AG04450 (cell line): ENCODE measurements at regions not wholly inside any gene's neighbourhood (a gene's known extent, or its start where the extent isn't known, plus 50 kb on each side); places are given as distances from the start of the nearest gene placed in this dataset.

Source experiments
- CTCF ChIA-PET: fragments of 300-600, 350-600 bp; formaldehyde crosslinking; extraction: SDS; loops from one replicate; lab custom pipeline; 2022; ENCODE audit warnings: antibody characterized with exemption, inconsistent platforms; lab: Charles Lee
- POLR2A ChIA-PET: fragments of 350-600 bp; formaldehyde crosslinking; extraction: SDS; loops from one replicate; lab custom pipeline; 2021; ENCODE audit warnings: antibody characterized with exemption, inconsistent platforms; lab: Yijun Ruan, JAX
- DNase-seq: peaks from one replicate; pipeline ENCODE4 v3.0.0-alpha.2; 2011; ENCODE audit warnings: low read depth, low spot score
- H3K27ac ChIP-seq: one replicate; pipeline ENCODE4 v1.5.1; 2012; ENCODE audit warnings: low read depth, low read length, control low read depth
- H3K27me3 ChIP-seq: one replicate; pipeline ENCODE4 v1.6.0; 2012; ENCODE audit warnings: low read length; ENCODE audit not compliant: control insufficient read depth, insufficient read depth
- H3K4me3 ChIP-seq: 2 replicates; pipeline ENCODE4 v1.5.1; 2011; ENCODE audit warnings: mild to moderate bottlenecking, low read depth, low read length, control low read depth
- H3K9me3 ChIP-seq: 2 replicates; pipeline ENCODE4 v1.5.1; 2012; ENCODE audit warnings: low read length; ENCODE audit not compliant: control insufficient read depth, insufficient read depth
- TF ChIP-seq, protein P1 (sequence below): IDR thresholded peaks from 2 replicates; pipeline ENCODE4 v1.5.1; 2011; ENCODE audit warnings: low read depth, low read length, control low read depth, inconsistent platforms

DNA sequence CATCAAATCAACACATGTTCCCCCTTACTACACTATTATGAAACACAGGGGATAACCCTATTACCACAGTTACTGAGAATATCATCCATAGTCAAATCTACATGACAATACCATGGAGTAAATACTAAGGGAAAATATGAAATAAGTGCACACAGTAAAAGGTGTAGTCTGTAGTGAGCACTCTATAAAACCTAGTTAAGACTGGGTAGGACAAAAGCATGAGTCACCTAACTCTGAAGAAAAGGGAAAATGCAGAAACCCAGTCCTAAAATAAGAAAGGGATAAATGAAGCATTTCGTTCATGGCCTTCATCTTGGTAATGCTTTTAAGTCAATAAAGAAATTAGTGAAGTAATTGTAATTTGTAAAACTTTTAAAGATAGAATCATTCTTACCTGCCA is 65.4 kb upstream of the ACVR2A start:
- CTCF ChIA-PET, result no interaction called here
- Histone ChIP-seq H3K4me3 (no peak overlapping the region), H3K9me3 (no peaks in the 10 kb centered on the region), H3K27ac (no peak overlapping the region), H3K27me3 (no peaks in the 10 kb centered on the region)
- POLR2A ChIA-PET, result no interaction called here
- no peak for DNase-seq
- TF ChIP-seq, protein P1, sequence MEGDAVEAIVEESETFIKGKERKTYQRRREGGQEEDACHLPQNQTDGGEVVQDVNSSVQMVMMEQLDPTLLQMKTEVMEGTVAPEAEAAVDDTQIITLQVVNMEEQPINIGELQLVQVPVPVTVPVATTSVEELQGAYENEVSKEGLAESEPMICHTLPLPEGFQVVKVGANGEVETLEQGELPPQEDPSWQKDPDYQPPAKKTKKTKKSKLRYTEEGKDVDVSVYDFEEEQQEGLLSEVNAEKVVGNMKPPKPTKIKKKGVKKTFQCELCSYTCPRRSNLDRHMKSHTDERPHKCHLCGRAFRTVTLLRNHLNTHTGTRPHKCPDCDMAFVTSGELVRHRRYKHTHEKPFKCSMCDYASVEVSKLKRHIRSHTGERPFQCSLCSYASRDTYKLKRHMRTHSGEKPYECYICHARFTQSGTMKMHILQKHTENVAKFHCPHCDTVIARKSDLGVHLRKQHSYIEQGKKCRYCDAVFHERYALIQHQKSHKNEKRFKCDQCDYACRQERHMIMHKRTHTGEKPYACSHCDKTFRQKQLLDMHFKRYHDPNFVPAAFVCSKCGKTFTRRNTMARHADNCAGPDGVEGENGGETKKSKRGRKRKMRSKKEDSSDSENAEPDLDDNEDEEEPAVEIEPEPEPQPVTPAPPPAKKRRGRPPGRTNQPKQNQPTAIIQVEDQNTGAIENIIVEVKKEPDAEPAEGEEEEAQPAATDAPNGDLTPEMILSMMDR, result no peak

DNA sequence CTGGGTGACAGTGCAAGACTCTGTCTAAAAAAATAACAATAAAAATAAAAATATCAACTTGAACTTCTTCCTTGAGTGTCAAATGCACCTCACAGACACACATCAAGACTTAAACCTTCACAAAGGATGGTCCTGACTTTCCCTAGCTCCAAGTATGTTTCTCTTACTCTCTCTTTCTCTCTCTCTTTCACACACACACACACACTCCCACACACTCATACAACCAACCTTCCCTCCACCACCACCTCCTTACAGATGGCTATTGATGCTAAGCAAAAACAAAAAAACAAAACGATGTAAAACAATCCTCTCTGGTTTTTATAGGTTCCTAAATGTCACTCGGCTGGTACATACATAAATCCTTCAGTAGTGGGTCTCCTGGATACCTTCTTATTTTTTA is 67.4 kb upstream of the ACVR2A start:
- no peak overlapping the region for H3K4me3 ChIP-seq
- DNase-seq, result no peak
- H3K27me3 ChIP-seq, result no peaks in the 10 kb centered on the region
- CTCF ChIA-PET, result no interaction called here
- no peak overlapping the region for H3K27ac ChIP-seq
- no peaks in the 10 kb centered on the region for H3K9me3 ChIP-seq
- TF ChIP-seq, protein P1, result no peak
- POLR2A ChIA-PET, result interaction anchor here (0.5 kb wide), 1 partner anchor 789 kb away, joined by 4 read pairs; no protein-coding TSS in a partner anchor

DNA sequence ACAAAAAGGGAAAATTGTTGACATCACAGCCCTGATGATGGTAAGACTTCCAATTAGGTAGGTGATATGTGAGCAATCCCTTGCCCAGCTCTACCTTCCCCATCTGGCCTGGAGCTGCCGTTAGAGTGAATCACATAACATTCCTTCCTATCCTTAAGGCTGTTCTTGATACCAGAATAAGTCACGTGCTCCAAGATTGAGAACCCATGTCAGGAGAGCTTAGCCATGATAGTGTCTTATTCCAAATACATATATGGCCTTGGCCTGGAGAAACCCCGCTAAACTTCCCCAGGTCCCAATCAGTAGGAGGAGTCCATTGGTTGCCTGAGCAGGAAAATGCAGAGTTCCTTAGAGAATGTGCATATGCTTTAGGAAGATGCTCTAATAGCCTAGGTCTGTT is 70.0 kb upstream of the ACVR2A start:
- Histone ChIP-seq H3K27me3 (no peaks in the 10 kb centered on the region), H3K27ac (no peak overlapping the region), H3K4me3 (no peak overlapping the region), H3K9me3 (no peaks in the 10 kb centered on the region)
- ChIA-PET CTCF (no interaction called here), POLR2A (no interaction called here)
- TF ChIP-seq, protein P1, result no peak
- no peak for DNase-seq

DNA sequence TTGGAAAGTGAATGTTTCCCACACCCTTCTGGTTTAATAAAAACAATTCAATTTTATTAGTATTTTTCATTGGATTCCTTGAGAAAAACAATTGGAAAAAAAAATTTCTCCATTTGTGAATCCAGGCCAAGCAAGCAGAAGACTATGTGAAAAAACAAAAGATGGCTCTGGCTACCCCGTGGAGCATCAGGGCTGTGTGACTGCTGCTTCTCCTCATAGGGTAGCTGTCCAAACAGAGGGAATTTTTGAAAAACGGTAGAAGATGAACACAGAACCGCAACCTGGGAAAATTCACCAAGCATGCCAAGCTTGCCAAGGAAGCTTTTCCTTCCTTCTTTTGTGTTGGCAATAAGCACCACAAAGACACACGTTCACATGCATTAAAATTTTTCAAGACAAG is 71.3 kb upstream of the ACVR2A start:
- Histone ChIP-seq H3K27me3 (no peaks in the 10 kb centered on the region), H3K4me3 (no peak overlapping the region), H3K27ac (no peak overlapping the region), H3K9me3 (no peaks in the 10 kb centered on the region)
- TF ChIP-seq, protein P1, result no peak
- POLR2A ChIA-PET, result no interaction called here
- no peak for DNase-seq
- CTCF ChIA-PET, result no interaction called here

DNA sequence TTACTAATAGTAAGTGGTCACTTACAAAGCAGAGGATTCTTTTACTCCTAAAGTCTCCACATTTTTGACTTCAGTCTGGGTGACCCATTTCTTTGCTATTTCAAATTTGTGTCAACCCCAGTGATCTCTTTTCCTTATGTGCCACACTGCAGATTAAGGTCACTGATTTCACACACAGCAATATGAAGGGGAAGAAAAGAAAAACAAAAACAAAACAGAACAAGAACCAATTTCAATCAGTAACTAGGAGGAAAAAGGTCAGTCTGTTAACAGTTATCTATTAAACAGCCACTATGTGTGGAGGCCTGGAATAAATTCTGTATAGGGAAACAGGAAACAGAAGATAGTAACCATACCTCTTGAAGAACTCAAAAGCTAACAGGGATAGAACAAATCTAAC is 72.0 kb upstream of the ACVR2A start:
- H3K4me3 ChIP-seq, result no peak overlapping the region
- DNase-seq, result no peak
- H3K27ac ChIP-seq, result no peak overlapping the region
- H3K27me3 ChIP-seq, result no peaks in the 10 kb centered on the region
- TF ChIP-seq, protein P1, result no peak
- ChIA-PET POLR2A (no interaction called here), CTCF (no interaction called here)
- H3K9me3 ChIP-seq, result no peaks in the 10 kb centered on the region
